ENCODE measurements at regions not wholly inside any gene's neighbourhood (a gene's known extent, or its start where the extent isn't known, plus 50 kb on each side); places are given as distances from the start of the nearest gene placed in this dataset.
"Not testable (repeated sequence)": the region's sequence is repeated elsewhere in the genome, so short reads cannot be mapped to it uniquely, and the experiment has no call there.

DNA sequence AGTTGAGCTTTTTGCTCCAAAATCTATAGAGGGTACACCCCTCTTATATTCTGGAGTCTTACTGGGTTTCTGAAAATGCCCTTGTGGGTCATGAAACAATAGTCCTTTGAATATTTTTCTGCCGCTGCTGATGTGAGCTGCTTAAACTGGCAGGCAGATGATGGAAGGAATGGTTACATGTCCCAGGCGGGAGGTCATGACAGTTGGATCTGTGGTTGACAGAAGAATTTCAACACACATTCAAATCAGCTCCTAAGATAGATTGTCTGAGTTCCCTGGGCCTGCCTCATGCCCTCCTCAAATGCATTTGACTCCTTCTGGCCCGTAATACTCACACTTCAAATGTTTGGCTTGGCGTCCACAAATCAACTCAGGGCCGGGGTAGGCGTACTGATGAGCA lies 105.0 kb upstream of the IKBKE start:
- DNase-seq; H3K4me3 ChIP-seq; H3K27ac ChIP-seq; intact Hi-C loops (cut with DNase I; ENCODE audit: low total_unique reads); H3K27me3 ChIP-seq (replicated peaks in 1 of 7); H3K4me1 ChIP-seq; H3K9me3 ChIP-seq; H3K36me3 ChIP-seq: not testable (repeated sequence)
- 54 to 81% (median 77%) methylated on average over 2 to 6 of the region's 6 CpGs for WGBS, 5 donors

DNA sequence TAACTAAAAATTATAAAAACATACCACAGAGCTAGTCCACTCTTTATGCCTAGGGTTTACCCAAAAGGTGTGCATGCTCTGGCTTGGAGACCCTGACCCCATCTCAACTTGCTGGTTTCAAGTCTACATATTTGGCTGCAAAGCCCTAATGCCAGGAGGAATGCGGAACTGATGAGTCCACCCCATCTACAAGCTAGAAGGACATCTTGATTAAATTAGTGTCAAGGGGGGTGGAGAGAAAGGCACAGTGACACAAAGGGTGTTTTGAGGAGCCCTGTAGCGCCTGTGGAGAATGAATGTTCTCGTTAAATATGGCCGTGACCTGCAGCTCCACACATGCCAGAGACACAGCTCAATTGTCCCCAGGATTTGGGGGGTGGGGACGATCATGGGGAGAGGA lies 104.1 kb upstream of the IKBKE start:
- H3K36me3 ChIP-seq; intact Hi-C loops (cut with DNase I; ENCODE audit: low total_unique reads); H3K4me3 ChIP-seq; H3K27me3 ChIP-seq (replicated peaks in 1 of 7); H3K27ac ChIP-seq; DNase-seq; H3K4me1 ChIP-seq: not testable (repeated sequence)
- H3K9me3 ChIP-seq = peaks cover 0 to 11% (median 3%) of the 10 kb centered on the region in 8 donors
- WGBS, 5 donors = 84 to 100% (median 90%) methylated on average over 2 to 5 of the region's 5 CpGs

DNA sequence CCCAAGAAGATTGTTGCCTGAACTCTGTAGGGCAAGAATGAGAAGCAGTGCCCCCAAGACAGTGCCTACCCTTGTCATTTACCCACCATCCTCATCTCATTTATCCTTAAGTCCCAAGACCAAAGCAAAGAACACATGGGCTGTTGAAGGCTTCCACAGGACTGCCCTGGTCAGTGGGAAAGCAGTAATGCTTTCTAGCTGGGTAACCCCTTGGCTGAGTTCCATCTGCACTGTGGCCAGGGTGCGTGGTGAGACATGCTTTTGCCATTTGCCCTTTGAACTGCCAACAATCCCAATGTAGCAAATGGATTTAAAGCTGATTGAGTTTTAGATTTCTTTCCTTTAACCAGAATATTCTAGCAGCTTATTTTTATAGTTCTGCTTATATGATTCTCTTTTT lies 103.5 kb upstream of the IKBKE start:
- H3K36me3 ChIP-seq; H3K4me1 ChIP-seq; intact Hi-C loops (cut with DNase I; ENCODE audit: low total_unique reads); H3K27ac ChIP-seq; DNase-seq; H3K4me3 ChIP-seq; H3K27me3 ChIP-seq (replicated peaks in 1 of 7): not testable (repeated sequence)
- H3K9me3 ChIP-seq = peaks cover 0 to 15% (median 3%) of the 10 kb centered on the region in 8 donors
- no CpG with 5 or more reads among the region's 1 CpG for whole genome bisulfite sequencing, 5 donors

DNA sequence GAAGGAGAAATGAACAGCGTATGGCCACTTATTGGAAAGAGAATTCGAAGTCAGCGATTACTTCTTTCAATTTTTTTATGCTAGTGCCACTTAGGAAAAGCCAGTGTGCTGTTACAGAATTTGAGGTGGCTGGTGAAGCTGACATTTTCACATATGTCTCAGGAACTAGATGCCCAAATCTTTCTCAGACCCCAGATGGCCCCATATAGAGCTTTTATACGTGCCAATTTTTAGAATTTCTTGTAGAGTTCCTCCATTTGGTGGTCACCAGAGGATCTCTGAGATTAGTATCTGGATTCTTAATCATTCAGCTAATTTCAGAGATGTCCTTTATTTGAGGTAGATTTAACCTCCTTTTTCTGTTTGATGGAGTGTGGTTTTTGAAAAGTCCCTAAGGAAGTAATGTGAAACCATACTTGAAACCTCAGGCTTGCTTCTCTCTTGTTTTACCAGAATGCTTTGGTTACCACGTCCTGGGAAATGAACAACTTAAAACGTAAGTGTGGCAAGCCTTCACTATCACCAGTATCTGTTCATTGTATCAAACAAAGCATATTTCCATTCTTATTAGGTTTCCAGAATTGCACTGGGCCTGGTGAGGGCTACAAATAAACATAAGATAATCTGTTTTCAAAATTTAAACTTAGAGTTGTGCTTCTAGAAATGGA lies 102.2 kb upstream of the IKBKE start:
- H3K4me1 ChIP-seq; H3K36me3 ChIP-seq; H3K27me3 ChIP-seq (replicated peaks in 1 of 7); DNase-seq; H3K27ac ChIP-seq; intact Hi-C loops (cut with DNase I; ENCODE audit: low total_unique reads); H3K4me3 ChIP-seq: not testable (repeated sequence)
- WGBS, 5 donors = 94 to 100% (median 97%) methylated on average over 3 of the region's 6 CpGs; no CpG with 5 or more reads in 2 of the 5 donors
- H3K9me3 ChIP-seq = peaks cover 0 to 15% (median 3%) of the 10 kb centered on the region in 8 donors

DNA sequence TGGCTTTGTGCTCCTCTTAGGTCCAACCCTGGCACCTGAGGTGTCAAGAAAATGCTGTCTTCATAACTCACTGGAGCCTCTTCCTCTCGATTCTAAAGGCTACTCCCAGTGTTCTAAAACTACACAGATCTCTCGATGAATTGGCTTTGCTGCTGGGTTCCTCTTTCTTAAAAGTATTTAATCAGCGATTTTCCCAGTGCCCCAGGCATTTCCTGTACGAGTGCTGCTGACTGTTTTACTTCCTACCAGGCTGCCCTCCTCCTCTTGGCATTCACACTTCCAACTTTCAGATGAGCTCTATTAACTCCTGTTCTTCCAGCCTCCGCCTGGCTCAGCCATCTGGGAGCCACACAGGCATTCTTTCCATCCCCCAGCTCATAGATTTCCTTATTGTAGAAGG lies 95.6 kb upstream of the IKBKE start:
- DNase-seq; H3K4me3 ChIP-seq; intact Hi-C loops (cut with DNase I; ENCODE audit: low total_unique reads); H3K27me3 ChIP-seq (replicated peaks in 1 of 7); H3K4me1 ChIP-seq; H3K36me3 ChIP-seq: not testable (repeated sequence)
- peak overlapping the region in 2 of 8 donors; percentile 51 to 56 for H3K27ac ChIP-seq
- H3K9me3 ChIP-seq = peaks cover 0 to 11% (median 1%) of the 10 kb centered on the region in 8 donors
- WGBS, 5 donors = no CpG with 5 or more reads among the region's 5 CpGs

DNA sequence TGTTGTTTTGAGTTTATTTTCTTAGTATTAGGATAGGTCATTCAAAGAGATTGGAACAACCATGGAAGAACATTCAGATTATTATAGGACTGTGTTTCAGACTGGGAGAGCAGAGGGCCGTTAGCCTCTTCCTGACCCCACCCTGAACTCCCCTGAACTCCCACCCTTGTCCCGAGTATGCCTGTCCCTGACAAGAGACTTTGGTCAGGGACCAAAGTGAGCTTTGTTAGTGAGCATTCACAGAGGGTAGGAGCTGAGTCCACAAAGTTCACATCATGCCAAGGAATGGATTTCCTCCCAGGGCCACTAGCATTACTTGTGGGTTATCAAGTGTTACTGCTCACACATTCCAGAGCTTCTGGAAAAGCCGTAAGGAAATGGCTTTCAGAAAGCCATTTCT lies 94.7 kb upstream of the IKBKE start:
- H3K4me3 ChIP-seq; DNase-seq; H3K36me3 ChIP-seq; H3K9me3 ChIP-seq; intact Hi-C loops (cut with DNase I; ENCODE audit: low total_unique reads); H3K4me1 ChIP-seq; H3K27me3 ChIP-seq (replicated peaks in 1 of 7): not testable (repeated sequence)
- WGBS, 5 donors = 42 to 82% (median 65%) methylated on average over 2 of the region's 3 CpGs
- H3K27ac ChIP-seq = peak overlapping the region in 4 of 8 donors; percentile 33 to 56 (median 46)

DNA sequence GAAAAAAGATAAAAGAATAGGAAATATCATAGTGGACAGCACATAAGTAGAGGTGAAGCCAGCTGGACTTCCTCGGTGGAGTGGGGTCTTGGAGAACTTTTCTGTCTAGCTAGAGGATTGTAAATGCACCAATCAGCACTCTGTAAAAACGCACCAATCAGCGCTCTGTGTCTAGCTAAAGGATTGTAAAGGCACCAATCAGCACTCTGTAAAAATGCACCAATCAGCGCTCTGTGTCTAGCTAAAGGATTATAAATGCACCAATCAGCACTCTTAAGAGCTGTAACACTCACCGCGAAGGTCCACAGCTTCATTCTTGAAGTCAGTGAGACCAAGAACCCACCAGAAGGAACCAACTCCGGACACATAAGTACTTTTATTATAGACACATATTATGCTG lies 91.8 kb upstream of the IKBKE start:
- DNase-seq; H3K27me3 ChIP-seq (replicated peaks in 1 of 7); H3K4me3 ChIP-seq; H3K36me3 ChIP-seq; H3K27ac ChIP-seq; intact Hi-C loops (cut with DNase I; ENCODE audit: low total_unique reads); H3K9me3 ChIP-seq: not testable (repeated sequence)
- 96 to 100% (median 97%) methylated on average over 7 of the region's 7 CpGs for WGBS, 5 donors
- peaks cover 0 to 11% (median 1%) of the 10 kb centered on the region in 6 donors for H3K4me1 ChIP-seq

DNA sequence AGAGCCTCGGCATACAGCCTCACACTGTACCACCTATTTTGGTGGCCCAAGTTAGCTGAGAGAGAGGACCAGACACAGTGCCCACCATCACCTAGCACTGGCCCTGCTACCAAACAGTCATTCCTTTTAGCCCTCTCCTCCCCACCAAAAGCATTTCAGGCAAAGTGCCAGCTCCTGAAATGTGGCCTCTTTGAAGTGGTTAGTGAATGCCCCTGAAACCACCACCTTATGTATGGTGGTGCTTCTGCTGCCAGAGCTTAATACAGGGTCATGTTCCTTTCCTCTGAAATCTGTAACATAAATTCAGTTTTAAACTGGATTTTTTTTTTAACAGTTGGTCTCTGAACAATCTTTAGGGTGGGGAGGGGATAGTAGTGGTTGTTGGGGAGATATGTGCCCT lies 91.0 kb upstream of the IKBKE start:
- H3K36me3 ChIP-seq; H3K4me3 ChIP-seq; DNase-seq; H3K27me3 ChIP-seq (replicated peaks in 1 of 7); intact Hi-C loops (cut with DNase I; ENCODE audit: low total_unique reads); H3K27ac ChIP-seq; H3K9me3 ChIP-seq: not testable (repeated sequence)
- H3K4me1 ChIP-seq = peaks cover 0 to 11% (median 1%) of the 10 kb centered on the region in 6 donors
- WGBS, 5 donors = no CpG with 5 or more reads among the region's 1 CpG

DNA sequence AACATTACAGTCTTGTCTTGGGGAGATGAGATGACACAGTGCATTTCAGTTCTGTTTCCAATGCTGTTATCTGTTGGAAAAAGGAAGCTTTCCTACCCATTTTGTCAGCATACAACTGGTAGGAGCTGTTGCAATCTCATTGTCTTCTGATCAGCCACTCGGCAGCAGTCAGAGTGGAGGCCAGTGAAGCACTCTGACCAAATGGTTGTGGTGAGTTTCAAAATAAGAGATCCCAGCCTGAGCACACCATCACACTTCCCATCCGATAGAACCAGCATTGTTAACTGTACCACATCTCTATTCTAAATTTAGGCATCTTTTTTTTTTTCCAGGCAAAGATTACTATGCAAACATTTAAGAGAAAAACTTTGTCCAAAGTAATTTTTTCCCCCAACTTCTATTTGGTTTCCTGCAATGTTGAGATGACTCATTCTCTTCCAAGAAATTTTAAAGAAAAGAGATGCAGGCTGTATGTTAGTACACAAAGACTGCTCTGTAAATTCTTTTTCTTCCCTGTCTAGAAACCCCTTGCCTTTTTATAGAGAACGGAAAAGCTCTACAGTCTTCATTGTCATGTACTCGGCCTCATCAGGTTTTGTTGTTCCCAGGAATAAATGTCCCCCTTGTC lies 90.0 kb upstream of the IKBKE start:
- H3K9me3 ChIP-seq; DNase-seq; H3K36me3 ChIP-seq; H3K27me3 ChIP-seq (replicated peaks in 1 of 7); H3K4me3 ChIP-seq; intact Hi-C loops (cut with DNase I; ENCODE audit: low total_unique reads): not testable (repeated sequence)
- peak overlapping the region in 1 of 8 donors; percentile 11 for H3K27ac ChIP-seq
- H3K4me1 ChIP-seq = peaks cover 0 to 12% (median 1%) of the 10 kb centered on the region in 6 donors
- WGBS, 5 donors = 0 to 52% (median 33%) methylated on average over 1 to 2 of the region's 4 CpGs

DNA sequence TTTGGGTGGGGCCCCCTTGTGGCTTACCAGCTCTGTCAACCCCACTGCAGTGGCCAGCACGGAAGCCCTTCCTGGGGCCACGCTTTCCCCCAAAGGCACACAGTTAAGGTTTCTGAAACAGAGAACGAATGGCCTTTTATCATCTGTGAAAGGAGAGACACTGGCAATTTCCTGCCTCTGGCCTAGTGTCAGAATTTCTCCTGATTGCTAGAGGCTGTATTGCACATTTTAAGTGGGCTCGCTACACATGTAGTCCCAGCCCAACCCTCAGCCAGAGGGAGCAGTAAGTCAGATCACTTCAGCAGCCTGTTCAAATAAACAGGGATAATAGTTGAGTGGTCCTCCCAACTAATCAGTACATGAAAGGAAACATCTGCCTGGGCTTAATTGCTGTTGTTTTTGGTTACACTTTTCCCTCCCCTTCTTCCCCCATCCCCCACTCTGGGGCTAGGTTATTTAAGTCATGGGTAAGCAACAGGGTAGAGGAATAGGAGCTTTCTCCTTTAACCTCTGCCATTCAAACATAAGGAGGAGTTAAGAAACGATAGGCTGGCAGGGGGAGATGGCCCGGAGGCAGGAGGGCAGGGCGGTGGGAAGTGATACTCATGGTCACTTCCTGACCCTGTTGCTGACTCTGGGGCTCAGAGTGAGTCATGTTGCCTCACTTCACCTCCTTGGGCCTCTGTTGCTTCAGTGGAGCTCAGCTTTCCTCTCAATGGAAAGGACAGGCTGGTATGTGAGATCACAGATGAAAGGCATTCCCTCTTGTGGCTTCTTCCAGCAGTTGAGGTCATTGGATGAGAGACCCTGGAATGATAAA lies 89.3 kb upstream of the IKBKE start:
- intact Hi-C loops (cut with DNase I; ENCODE audit: low total_unique reads); H3K9me3 ChIP-seq; H3K4me3 ChIP-seq; H3K36me3 ChIP-seq; DNase-seq; H3K27me3 ChIP-seq (replicated peaks in 1 of 7): not testable (repeated sequence)
- Histone ChIP-seq H3K27ac (peak overlapping the region in 7 of 8 donors; percentile 44 to 84 (median 70)), H3K4me1 (peaks cover 0 to 12% (median 1%) of the 10 kb centered on the region in 6 donors)
- WGBS, 5 donors = 16 to 58% (median 33%) methylated on average over 1 of the region's 7 CpGs

All from spleen (tissue), 11 donors.